Skeletal muscle tissue (tissue), 3 donors: ENCODE measurements at regions not wholly inside any gene's neighbourhood (a gene's known extent, or its start where the extent isn't known, plus 50 kb on each side); places are given as distances from the start of the nearest gene placed in this dataset.

Experiments used
- H3K27ac ChIP-seq: one replicate; pipeline ENCODE4 v1.7.0; 2013; ENCODE audit warnings: mild to moderate bottlenecking, low read depth, low read length, inconsistent platforms
- H3K27me3 ChIP-seq, 3 donors: one replicate each; pipeline ENCODE4 v1.7.0; 2013; ENCODE audit warnings: low read length in 3 of 3; ENCODE audit not compliant: control insufficient read depth in 3 of 3, insufficient read depth in 3 of 3
- H3K36me3 ChIP-seq, 3 donors: one replicate each; pipeline ENCODE4 v1.7.0; 2013; ENCODE audit warnings: low read length in 3 of 3; ENCODE audit not compliant: control insufficient read depth in 3 of 3, insufficient read depth in 3 of 3
- H3K4me1 ChIP-seq, 3 donors: one replicate each; pipeline ENCODE4 v1.7.0; 2013; ENCODE audit warnings: low read length in 3 of 3, mild to moderate bottlenecking in 3 of 3; ENCODE audit not compliant: control insufficient read depth in 3 of 3, insufficient read depth in 3 of 3
- H3K4me3 ChIP-seq, 3 donors: one replicate each; pipeline ENCODE4 v1.7.0; 2013; ENCODE audit warnings: low read length in 3 of 3
- H3K9ac ChIP-seq, 3 donors: one replicate each; pipeline ENCODE4 v1.7.0; 2013; ENCODE audit warnings: low read length in 3 of 3, mild to moderate bottlenecking in 3 of 3, moderate library complexity in 2 of 3, low read depth in 1 of 3
- H3K9me3 ChIP-seq, 3 donors: one replicate each; pipeline ENCODE4 v1.7.0; 2013; ENCODE audit warnings: low read length in 3 of 3; ENCODE audit not compliant: control insufficient read depth in 3 of 3
- donor health status: Osteomylitis.

- H3K27ac ChIP-seq, result no peak overlapping the region
- no peaks in the 10 kb centered on the region for H3K9me3 ChIP-seq
- H3K36me3 ChIP-seq, result no peaks in the 10 kb centered on the region
- H3K27me3 ChIP-seq, result peaks cover 0 to 7% (median 0%) of the 10 kb centered on the region in 3 donors
- H3K4me3 ChIP-seq, result no peak overlapping the region
- H3K4me1 ChIP-seq, result no peaks in the 10 kb centered on the region
- H3K9ac ChIP-seq, result no peak overlapping the region
These were observed 384.9 kb upstream of the ZNF507 start for GRCh38 chr19:31960474-31960873.

GRCh38 chr19:31961191-31961590, 384.2 kb upstream of the ZNF507 start:
- H3K4me3 ChIP-seq, result no peak overlapping the region
- H3K36me3 ChIP-seq, result no peaks in the 10 kb centered on the region
- peaks cover 0 to 7% (median 0%) of the 10 kb centered on the region in 3 donors for H3K27me3 ChIP-seq
- H3K9me3 ChIP-seq, result no peaks in the 10 kb centered on the region
- H3K27ac ChIP-seq, result no peak overlapping the region
- H3K4me1 ChIP-seq, result no peaks in the 10 kb centered on the region
- H3K9ac ChIP-seq, result no peak overlapping the region

GRCh38 chr19:31961667-31962066, 383.7 kb upstream of the ZNF507 start:
- H3K9ac ChIP-seq, result no peak overlapping the region
- no peak overlapping the region for H3K27ac ChIP-seq
- H3K4me1 ChIP-seq, result no peaks in the 10 kb centered on the region
- peaks cover 0 to 7% (median 0%) of the 10 kb centered on the region in 3 donors for H3K27me3 ChIP-seq
- no peaks in the 10 kb centered on the region for H3K36me3 ChIP-seq
- H3K9me3 ChIP-seq, result no peaks in the 10 kb centered on the region
- H3K4me3 ChIP-seq, result no peak overlapping the region

- Histone ChIP-seq H3K9ac (no peak overlapping the region), H3K4me1 (no peaks in the 10 kb centered on the region), H3K4me3 (no peak overlapping the region), H3K9me3 (no peaks in the 10 kb centered on the region), H3K27ac (no peak overlapping the region), H3K36me3 (no peaks in the 10 kb centered on the region), H3K27me3 (peaks cover 0 to 7% (median 0%) of the 10 kb centered on the region in 3 donors)
These were observed 382.8 kb upstream of the ZNF507 start for GRCh38 chr19:31962561-31962996.

GRCh38 chr19:31963746-31964145, 381.7 kb upstream of the ZNF507 start:
- Histone ChIP-seq H3K9me3 (no peaks in the 10 kb centered on the region), H3K27me3 (peaks cover 0 to 7% (median 0%) of the 10 kb centered on the region in 3 donors), H3K36me3 (no peaks in the 10 kb centered on the region), H3K4me1 (no peaks in the 10 kb centered on the region), H3K4me3 (no peak overlapping the region), H3K9ac (no peak overlapping the region), H3K27ac (no peak overlapping the region)

GRCh38 chr19:31969016-31969415, 376.4 kb upstream of the ZNF507 start:
- H3K36me3 ChIP-seq, result no peaks in the 10 kb centered on the region
- H3K4me3 ChIP-seq, result no peak overlapping the region
- no peaks in the 10 kb centered on the region for H3K27me3 ChIP-seq
- no peaks in the 10 kb centered on the region for H3K9me3 ChIP-seq
- H3K27ac ChIP-seq, result no peak overlapping the region
- no peaks in the 10 kb centered on the region for H3K4me1 ChIP-seq
- H3K9ac ChIP-seq, result no peak overlapping the region

GRCh38 chr19:31970027-31970461, 375.4 kb upstream of the ZNF507 start:
- Histone ChIP-seq H3K9me3 (no peaks in the 10 kb centered on the region), H3K9ac (no peak overlapping the region), H3K27ac (no peak overlapping the region), H3K4me3 (no peak overlapping the region), H3K27me3 (peaks cover 0 to 3% (median 0%) of the 10 kb centered on the region in 3 donors), H3K36me3 (no peaks in the 10 kb centered on the region), H3K4me1 (no peaks in the 10 kb centered on the region)

- Histone ChIP-seq H3K4me3 (no peak overlapping the region), H3K36me3 (no peaks in the 10 kb centered on the region), H3K27me3 (peaks cover 0 to 3% (median 0%) of the 10 kb centered on the region in 3 donors), H3K27ac (no peak overlapping the region), H3K4me1 (no peaks in the 10 kb centered on the region), H3K9ac (no peak overlapping the region), H3K9me3 (no peaks in the 10 kb centered on the region)
These were observed 371.1 kb upstream of the ZNF507 start for GRCh38 chr19:31974290-31974689.

GRCh38 chr19:31974941-31975340, 370.5 kb upstream of the ZNF507 start:
- Histone ChIP-seq H3K9me3 (no peaks in the 10 kb centered on the region), H3K27me3 (peaks cover 0 to 3% (median 0%) of the 10 kb centered on the region in 3 donors), H3K27ac (no peak overlapping the region), H3K9ac (no peak overlapping the region), H3K4me3 (no peak overlapping the region), H3K36me3 (no peaks in the 10 kb centered on the region), H3K4me1 (no peaks in the 10 kb centered on the region)

GRCh38 chr19:31975461-31975860, 369.9 kb upstream of the ZNF507 start:
- Histone ChIP-seq H3K27me3 (peaks cover 0 to 3% (median 0%) of the 10 kb centered on the region in 3 donors), H3K9ac (no peak overlapping the region), H3K36me3 (no peaks in the 10 kb centered on the region), H3K27ac (no peak overlapping the region), H3K4me1 (no peaks in the 10 kb centered on the region), H3K4me3 (no peak overlapping the region), H3K9me3 (no peaks in the 10 kb centered on the region)
